HG03432 (cell line): ENCODE measurements at regions not wholly inside any gene's neighbourhood (a gene's known extent, or its start where the extent isn't known, plus 50 kb on each side); places are given as distances from the start of the nearest gene placed in this dataset.
A peak's percentile ranks its signal among the peaks of the same experiment; 100 is the strongest.

ENCODE experiments used
- ATAC-seq: cut with Tn5 transposase; IDR thresholded peaks from one replicate; pipeline ENCODE4 v1.9.1; 2021; ENCODE audit warnings: mild to moderate bottlenecking, moderate library complexity; ENCODE audit not compliant: unreplicated experiment

- no peak for ATAC-seq
These were observed 124.4 kb downstream of the FBXO15 start for GRCh38 chr18:74023220-74023619.

- no peak for ATAC-seq
These were observed 127.8 kb downstream of the FBXO15 start for GRCh38 chr18:74019864-74020263.

DNA sequence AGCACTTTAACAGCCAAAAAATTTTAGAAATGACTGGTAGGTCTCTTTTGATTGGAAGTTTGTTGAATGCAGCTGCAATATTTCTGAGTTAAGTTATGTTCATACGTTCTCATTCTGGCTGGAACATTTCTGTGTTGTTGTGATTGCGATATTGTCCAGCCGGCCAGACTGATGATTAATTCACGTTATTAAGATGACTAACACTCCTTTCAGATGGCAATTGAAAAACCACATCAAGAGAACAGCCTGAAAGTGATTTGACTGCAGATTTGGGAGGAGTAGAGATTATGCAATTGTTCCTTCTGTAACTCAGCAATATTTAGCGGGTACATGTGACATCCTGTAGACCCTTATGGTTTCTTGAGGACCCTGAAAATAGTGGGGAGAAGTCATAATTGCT is 133.7 kb downstream of the FBXO15 start:
- peak; percentile 55 for ATAC-seq

DNA sequence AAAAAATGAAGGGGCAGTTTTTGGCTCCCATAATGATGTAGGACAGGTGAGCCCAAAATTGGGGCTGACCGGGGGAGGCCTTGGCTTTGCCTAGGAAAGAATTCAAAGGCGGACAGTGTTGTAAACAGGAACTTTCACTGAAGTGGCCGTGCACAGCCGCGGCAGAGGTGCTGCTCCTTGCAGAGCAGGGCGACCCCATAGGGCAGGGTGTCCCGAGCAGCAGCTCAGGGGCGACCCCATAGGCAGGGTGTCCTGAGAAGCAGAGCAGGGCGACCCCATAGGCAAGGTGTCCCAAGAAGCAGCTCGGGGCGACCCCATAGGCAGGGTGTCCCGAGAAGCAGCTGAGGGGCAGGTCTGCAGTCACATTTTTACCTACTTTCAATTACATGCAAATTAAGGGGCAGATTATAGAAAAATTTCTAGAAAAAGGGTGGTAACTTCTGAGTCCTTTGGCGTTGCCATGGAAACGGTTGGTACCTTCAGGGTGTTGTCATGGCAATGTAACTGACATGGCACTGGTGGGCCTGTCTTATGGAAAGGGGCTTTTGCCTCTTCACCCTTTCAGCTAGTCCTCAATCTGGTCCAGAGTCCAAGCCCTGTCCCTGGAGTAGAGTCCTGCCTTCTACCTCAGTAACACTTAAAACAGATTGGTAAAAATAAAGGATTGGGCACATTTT is 134.5 kb downstream of the FBXO15 start:
- ATAC-seq, result no peak

DNA sequence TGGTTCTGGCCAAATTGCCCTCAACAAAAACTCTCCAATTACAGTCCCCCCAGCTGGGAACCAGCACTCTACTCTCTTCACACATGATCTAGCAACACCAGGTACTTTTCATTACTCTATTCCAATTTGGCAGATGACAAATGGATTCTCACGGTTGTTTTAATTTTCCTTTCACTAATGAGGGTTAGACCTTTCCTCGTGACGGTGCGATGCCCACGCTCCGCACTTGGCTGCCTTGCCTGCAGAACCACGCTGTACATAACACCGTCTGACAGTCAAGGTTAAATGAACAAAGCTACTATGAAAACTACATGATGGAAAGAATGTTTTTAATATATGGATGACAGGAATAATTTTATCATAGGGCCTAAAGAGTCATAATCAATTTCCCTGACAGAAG is 141.5 kb downstream of the FBXO15 start:
- no peak for ATAC-seq

DNA sequence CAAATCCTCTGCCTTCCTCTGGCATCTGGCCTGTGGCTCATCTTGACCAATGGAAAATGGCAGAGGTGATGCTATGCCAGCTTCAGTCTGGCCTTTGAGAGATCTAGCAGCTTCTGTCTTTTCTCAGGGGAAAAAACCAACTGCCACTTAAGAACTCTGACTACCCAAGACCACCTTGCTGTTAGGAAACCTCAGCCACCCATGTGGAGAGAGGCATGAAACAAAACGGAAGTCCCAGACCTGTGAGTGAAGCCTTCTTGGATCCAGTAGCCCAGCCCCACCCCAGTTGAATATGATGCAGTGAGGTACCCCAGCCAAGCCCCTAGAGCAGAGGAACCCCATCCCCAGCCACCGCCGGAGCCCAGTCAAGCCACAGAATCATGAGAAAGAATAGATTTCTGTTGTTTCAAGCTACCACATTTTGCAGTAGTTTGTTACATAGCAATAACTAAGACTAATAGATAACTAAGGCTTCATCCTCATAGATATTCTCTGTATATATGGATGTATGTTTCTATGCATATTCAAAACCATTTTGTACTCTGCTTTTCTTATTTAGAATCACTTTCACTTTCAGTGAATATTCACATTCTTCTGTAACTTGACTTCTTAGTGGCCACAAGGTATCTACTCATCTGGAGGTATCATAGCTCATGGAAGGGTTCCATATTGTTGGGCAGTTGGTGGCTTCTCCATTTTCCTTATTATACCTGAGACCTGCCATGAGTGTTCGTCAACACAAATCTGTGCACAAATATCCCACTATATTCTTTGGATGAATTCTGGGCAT is 142.1 kb downstream of the FBXO15 start:
- ATAC-seq, result no peak

GRCh38 chr18:73992242-73993022 is 155.2 kb downstream of the FBXO15 start:
- ATAC-seq, result no peak

- ATAC-seq, result no peak
These were observed 156.1 kb downstream of the FBXO15 start for GRCh38 chr18:73991570-73991969.

DNA sequence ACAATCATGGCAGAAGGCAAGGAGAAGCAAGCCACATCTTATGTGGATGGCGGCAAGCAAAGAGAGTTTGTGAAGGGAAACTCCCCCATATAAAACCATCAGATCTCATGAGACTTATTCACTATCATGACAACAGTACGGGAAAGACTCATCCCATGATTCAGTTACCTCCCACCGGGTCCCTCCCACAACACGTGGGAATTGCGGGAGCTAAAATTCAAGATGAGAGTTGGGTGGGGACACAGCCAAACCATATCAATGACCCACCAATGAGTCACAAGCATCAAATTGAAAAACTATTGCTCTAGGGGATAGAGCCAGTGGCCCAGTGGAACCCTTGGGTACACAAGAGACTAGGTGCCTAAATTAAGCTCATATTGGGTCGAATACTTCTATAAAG is 157.4 kb downstream of the FBXO15 start:
- ATAC-seq, result no peak

GRCh38 chr18:73987247-73987980 is 160.2 kb downstream of the FBXO15 start:
- no peak for ATAC-seq

GRCh38 chr18:73986711-73987110 is 160.9 kb downstream of the FBXO15 start:
- no peak for ATAC-seq

DNA sequence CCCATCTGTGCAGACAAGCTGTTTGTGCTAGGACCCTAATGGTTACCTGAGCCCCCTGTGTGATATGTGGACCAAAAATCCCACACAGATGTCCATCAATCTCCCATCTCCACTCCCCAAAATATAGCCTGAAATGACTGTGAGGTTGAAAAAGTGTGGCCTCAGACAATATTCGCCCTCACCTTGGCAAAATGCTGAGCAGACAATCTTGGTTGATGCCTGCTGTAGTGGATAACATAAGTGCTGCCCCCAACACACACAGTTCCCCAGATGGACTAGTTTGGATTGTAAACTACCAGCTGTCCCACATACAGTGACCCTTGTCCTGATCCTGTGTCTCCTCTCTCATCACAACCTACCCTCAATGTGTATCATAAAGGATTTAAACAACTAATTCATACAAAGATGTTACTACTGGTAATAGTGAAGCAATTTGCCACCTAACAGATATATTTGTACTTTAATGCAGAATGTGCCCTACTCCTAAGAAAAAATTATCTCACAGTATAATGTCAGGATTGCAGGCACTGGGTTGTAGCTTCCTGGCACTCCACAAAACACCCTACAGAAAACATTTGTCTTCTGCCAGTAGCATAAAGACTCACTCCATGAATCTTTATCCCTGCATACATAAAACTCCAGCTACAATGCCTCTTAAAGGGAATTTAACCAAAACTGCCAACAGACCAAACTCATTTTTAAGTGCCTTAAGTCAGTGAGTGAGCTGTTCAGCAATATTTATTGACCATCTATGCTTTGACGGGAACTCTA is 161.6 kb downstream of the FBXO15 start:
- no peak for ATAC-seq

DNA sequence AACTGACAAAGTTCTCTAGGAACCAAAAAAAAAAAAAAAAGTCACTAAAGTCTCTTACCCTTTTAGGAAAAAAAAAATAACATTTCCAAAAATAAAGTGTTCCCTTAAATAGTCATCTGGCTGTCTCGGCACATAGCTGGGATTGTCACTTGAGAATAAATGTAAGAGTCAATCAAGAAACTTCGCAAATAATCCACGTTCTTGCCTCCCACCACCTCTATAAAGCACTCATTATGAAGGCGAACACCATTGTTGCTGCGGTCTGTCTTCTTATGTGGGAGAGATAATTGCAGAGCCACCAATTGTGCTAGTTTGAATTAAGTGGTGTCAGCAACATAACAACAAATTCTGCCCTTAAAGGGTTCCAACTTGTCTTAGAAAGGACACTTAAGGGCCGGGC is 163.7 kb downstream of the FBXO15 start:
- no peak for ATAC-seq

GRCh38 chr18:73983496-73983895 is 164.1 kb downstream of the FBXO15 start:
- no peak for ATAC-seq

- ATAC-seq, result no peak
These were observed 165.8 kb downstream of the FBXO15 start for GRCh38 chr18:73981796-73982195.

DNA sequence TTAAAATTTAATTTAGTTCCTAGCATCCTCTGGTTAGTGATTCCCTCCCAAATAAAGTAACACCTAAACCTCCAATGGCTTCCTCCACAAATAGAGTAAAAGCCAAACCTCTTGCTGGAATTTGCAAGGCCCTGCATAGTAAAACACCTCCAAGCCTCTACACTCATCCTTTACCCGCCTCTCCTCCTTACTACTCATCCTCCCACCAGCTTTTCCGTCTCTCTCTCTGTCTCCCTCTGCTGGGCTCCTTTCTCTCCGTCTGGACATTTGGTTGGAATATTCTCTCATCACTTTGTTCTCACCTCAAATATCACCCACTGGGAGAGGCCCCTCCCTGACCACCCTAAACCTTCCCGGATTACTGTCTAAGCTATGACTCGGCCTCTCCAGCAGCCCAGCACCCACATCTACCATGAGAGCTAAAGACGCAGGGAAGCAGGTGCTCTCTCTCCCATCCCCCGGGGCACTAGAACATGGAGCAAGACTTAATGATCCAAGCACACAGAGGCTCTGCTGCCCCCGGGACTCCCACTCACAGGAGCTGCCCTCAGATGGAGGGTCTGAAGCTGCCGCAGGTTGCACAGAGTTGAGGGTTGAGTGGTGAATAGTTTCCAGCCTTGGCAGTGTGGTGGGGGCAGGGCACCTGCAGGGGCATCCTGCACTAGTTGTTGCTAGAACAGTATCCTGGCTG is 167.2 kb downstream of the FBXO15 start:
- no peak for ATAC-seq

DNA sequence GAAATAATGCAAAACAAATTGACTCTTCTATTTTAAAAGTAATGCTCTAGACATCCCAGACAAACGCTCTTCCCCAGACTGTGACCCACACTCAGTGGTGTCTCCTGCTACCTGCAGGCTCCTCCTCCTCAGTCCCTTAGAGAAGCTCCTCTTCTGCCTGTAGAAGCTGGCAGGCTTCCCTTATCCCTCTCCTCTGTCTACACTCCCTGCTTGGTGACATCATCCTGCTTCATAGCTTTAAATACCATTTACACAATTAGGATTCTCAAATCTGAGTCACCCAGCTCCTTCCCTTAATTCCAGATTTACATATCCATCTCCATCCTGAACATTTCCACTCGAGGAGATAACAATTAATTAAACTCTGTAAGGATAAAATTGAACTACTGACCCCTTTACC is 167.9 kb downstream of the FBXO15 start:
- ATAC-seq, result no peak

GRCh38 chr18:73976433-73976832 is 171.2 kb downstream of the FBXO15 start:
- ATAC-seq, result no peak

DNA sequence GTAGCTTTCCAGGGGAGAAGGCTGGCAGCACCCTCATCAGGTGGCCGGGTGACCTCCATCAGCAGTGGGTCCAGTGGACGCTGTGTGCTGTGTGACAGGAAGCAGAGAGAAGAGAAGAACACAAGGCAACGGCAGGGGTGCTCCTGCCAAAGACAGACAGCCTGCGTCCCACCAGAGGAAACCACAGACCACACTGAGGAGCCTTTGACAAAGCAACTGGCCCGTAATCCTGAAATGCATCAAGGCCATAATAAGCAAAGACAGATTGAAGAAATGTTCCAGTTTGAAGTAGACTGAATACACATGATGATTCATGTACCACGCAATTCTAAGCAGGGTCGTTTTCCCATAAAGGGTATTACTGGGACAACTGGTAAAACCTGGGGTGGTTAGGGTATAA is 172.4 kb downstream of the FBXO15 start:
- no peak for ATAC-seq

- no peak for ATAC-seq
These were observed 173.7 kb downstream of the FBXO15 start for GRCh38 chr18:73973972-73974371.
